ENCODE measurements at regions not wholly inside any gene's neighbourhood (a gene's known extent, or its start where the extent isn't known, plus 50 kb on each side); places are given as distances from the start of the nearest gene placed in this dataset.

DNA sequence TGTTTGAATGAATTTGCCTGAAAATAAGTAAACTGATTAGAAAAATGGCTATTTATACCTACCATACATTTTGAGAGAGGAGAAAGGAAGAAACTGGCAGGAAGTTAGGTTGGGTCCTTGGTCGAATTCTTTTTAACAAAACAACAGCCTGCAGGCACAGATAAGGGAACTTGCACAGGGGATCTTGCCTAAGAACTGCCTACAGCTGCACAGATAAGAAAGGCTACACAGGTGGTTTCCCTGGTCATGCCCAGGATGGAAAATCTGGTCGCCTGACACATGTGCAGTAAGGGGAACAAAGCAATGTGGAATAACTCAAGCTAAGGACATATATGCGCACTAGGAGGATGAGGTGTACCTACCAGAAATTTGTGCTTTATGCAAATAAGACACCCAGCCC, 732.1 kb upstream of the POT1 start:
- TF ChIP-seq, protein P1, sequence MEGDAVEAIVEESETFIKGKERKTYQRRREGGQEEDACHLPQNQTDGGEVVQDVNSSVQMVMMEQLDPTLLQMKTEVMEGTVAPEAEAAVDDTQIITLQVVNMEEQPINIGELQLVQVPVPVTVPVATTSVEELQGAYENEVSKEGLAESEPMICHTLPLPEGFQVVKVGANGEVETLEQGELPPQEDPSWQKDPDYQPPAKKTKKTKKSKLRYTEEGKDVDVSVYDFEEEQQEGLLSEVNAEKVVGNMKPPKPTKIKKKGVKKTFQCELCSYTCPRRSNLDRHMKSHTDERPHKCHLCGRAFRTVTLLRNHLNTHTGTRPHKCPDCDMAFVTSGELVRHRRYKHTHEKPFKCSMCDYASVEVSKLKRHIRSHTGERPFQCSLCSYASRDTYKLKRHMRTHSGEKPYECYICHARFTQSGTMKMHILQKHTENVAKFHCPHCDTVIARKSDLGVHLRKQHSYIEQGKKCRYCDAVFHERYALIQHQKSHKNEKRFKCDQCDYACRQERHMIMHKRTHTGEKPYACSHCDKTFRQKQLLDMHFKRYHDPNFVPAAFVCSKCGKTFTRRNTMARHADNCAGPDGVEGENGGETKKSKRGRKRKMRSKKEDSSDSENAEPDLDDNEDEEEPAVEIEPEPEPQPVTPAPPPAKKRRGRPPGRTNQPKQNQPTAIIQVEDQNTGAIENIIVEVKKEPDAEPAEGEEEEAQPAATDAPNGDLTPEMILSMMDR (IDR thresholded peaks at IDR 0.05; ENCODE audit: insufficient read depth, low read depth, low read length): no peak
- DNase-seq (ENCODE audit: low read depth): no peak

GRCh38 chr7:125661006-125661405, 731.4 kb upstream of the POT1 start:
- no peak overlapping the region for H3K4me3 ChIP-seq (ENCODE audit: low read depth, low read length)
- TF ChIP-seq, protein P1 (IDR thresholded peaks at IDR 0.05; ENCODE audit: insufficient read depth, low read depth, low read length): no peak
- no peak for DNase-seq (ENCODE audit: low read depth)

More for the DNA sequence above, 732.1 kb upstream of the POT1 start:
- H3K4me3 ChIP-seq (ENCODE audit: low read depth, low read length): no peak overlapping the region

GRCh38 chr7:125654076-125654475, 724.5 kb upstream of the POT1 start:
- no peak for DNase-seq (ENCODE audit: low read depth)
- TF ChIP-seq, protein P1 (IDR thresholded peaks at IDR 0.05; ENCODE audit: insufficient read depth, low read depth, low read length): no peak
- H3K4me3 ChIP-seq (ENCODE audit: low read depth, low read length): no peak overlapping the region

- no peak for DNase-seq (ENCODE audit: low read depth)
- H3K4me3 ChIP-seq (ENCODE audit: low read depth, low read length): no peak overlapping the region
- TF ChIP-seq, protein P1 (IDR thresholded peaks at IDR 0.05; ENCODE audit: insufficient read depth, low read depth, low read length): no peak
Measured at GRCh38 chr7:125651823-125652528, 722.4 kb upstream of the POT1 start.

DNA sequence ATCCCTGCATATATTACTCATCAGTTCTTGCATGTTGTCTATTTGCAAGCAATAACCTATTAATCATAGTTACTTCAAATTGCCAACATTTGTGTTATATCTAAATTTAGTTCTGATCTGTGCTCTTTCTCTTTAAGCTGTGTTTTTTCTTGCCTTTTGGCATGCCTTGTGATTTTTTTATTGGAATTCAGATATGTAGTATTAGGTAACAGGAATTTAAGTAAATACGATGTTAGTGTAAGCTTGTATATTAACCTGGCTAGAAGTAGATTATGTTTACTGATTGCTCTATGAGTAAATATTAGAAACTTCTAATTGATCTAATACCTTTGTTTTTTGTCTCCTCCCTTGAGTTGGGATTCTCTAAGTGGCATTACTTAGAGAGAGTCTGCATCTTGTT, 718.9 kb upstream of the POT1 start:
- TF ChIP-seq, protein P1 (IDR thresholded peaks at IDR 0.05; ENCODE audit: insufficient read depth, low read depth, low read length): no peak
- DNase-seq (ENCODE audit: low read depth): no peak
- H3K4me3 ChIP-seq (ENCODE audit: low read depth, low read length): no peak overlapping the region

DNA sequence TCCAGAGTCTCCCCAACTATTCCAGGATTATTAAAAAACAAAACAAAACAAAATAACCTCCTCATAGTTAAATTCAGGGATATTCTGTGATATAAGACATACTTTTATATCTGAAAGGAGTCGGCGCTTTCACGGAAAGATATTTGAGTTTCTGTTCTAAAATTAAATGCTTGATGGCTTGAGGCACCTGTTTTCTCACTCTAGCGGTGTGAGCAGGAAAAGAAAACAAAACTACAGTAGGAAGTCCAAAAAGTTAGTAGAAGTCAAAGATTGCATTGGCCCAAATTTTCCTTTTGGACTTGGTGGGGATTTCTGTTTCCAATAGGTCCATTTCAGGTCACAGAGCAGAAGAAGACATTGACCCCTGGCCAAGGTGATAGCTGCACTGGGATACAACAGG, 716.1 kb upstream of the POT1 start:
- DNase-seq (ENCODE audit: low read depth): no peak
- no peak overlapping the region for H3K4me3 ChIP-seq (ENCODE audit: low read depth, low read length)
- TF ChIP-seq, protein P1 (IDR thresholded peaks at IDR 0.05; ENCODE audit: insufficient read depth, low read depth, low read length): no peak

- no peak for DNase-seq (ENCODE audit: low read depth)
- no peak overlapping the region for H3K4me3 ChIP-seq (ENCODE audit: low read depth, low read length)
- TF ChIP-seq, protein P1 (IDR thresholded peaks at IDR 0.05; ENCODE audit: insufficient read depth, low read depth, low read length): no peak
Measured at GRCh38 chr7:125644109-125644508, 714.5 kb upstream of the POT1 start.
